Fibroblast of skin of right biceps (primary cell): ENCODE measurements at regions not wholly inside any gene's neighbourhood (a gene's known extent, or its start where the extent isn't known, plus 50 kb on each side); places are given as distances from the start of the nearest gene placed in this dataset.
A peak's percentile ranks its signal among the peaks of the same experiment; 100 is the strongest.
"Not testable (repeated sequence)": the region's sequence is repeated elsewhere in the genome, so short reads cannot be mapped to it uniquely, and the experiment has no call there.

Source experiments
- DNase-seq: peaks from one replicate; pipeline ENCODE4 v3.0.0-alpha.2; 2013

DNA sequence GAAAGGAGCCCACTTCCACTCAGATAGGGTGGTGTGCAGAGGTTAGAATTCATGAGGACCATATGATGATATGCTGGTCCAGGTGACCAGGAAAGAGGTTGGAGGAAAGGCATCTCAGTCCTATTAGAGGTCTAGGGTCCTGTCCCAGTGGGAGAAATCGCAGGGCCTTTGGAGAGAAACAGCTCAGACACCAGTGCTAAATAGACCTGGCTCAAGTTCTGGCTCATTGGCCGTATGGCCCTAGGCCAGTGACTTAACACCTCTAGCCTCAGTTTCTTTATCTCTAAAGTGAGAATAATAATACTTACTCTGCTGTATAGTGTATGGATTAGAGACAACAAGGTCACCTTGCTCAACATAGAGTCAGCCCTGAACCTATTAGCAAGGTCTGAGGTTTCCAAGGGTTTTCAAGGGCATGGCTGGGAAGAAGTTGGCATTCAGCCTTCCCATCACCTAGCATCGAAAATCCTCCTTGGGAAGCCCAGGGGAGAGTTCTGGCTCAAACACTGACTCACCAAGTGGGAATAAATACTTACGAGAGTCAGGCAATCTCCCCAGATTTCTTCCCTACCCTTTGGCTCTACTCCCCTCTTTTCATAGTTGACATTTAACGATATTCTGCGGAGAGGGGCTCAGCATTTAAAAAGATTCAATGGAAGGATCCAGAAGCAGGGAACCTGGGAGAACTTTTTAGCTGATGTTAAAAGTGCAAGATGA, 473.1 kb upstream of the PODXL start:
- no peak for DNase-seq

DNA sequence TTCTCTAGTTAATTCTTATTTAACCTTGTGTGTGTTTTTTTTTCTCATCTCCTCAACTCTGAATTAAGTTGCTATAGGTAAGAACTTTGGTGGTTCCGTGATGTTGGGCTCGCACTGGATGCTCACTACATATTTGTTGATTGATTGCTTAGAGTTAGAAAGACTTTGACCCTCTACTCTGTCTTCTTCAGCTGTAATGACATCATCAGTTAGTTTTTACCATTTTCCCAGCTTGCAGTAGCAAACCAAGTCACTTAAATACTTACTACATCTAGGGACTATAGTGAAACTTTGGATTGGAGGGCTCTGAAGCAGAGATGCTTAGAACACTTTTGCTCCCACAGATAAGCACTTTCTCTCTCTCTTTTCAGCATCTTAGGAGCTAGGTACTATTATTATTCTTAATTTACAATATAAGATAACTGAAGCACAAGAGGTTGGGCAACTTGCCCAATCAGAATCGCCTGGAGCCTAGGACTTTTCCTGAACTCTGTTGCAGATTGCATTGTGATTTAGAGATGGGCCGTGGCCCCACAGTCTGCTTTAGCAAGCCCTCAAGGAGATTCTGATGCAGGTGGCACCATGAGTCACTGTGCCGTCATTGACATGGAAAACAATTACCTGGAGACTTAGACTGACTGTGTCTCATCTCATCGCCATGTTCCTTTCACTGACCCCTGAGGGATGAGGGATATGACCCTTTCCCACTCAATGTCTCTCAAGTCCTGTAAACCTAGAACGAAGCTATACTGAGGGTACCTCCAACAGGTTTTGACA, 471.9 kb upstream of the PODXL start:
- DNase-seq: no peak

DNA sequence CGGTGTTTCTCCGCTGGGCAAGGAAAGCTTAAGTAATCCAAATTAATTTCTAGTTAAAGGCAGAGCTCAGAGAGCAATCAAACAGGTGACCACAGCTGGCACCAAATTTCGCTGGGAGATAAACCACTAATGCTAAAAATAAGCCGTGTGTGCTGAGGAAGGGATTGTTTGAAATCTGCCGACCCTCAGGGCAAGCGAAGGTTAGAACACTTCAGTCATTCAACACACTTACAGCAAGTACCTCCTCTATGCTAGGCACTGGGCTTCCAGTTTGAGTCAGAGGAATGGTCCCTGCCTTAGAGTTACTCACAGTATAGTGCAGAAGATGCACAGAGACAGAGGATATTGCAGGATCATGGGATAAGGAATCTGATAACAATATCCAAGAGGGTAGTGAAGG, 467.9 kb upstream of the PODXL start:
- DNase-seq: no peak

DNA sequence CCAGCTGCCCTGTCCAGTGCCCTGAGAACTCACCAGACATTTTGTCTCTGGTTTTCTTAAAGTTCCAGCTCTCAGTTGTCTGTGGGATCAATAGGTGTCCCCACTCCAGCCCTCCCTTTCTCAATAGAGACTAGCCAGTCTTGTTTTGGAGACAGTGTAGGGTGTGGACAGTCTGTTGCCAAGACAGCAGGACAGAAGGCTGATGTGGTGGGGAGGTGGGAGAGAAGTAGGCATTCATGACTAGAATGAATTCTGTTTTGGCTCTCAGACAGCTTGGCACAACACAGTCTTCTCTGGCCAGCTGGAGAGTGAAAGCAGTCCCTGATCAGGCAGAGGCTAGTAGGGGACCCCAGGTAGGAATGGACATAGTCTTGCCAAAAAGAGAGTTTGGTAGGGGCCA, 467.0 kb upstream of the PODXL start:
- no peak for DNase-seq

DNA sequence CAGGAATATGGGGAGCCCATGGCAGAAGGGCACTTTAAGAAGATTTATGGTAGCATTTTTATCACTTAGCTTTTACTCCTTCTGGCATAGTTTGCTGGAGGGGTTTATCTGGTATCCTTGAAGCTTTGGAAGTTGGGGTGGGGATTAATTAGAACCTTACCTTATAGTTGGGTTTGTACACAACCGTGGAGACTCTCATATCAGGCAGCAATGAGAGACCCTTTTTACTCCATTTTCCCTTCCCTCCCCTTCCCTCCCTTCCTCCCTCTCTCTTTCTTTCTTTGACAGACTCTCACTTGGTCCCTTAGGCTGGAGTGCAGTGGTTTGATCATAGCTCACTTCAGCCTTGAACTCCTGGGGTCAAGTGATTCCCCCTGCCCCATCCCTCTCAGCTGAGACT, 465.8 kb upstream of the PODXL start:
- no peak for DNase-seq

DNA sequence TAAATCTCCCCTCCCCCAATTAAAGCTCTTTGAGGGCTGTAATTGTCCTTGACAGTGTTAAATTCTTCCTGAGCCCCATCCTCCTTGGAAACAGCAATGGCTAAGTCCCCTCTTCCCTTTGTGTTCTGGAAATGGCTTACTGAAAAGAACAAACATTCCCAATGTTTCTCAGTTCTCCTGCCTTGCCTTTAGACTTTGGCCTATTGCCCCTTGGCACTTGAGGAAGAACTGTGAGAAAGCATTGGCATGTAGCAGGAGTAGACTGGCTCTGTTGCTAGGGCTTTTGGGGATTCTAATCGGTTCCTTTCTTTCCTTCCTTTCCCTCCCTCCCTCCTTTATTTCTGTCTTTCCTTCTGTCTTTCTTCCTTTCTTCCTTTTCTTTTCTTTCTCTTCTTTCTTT, 463.3 kb upstream of the PODXL start:
- DNase-seq: no peak

DNA sequence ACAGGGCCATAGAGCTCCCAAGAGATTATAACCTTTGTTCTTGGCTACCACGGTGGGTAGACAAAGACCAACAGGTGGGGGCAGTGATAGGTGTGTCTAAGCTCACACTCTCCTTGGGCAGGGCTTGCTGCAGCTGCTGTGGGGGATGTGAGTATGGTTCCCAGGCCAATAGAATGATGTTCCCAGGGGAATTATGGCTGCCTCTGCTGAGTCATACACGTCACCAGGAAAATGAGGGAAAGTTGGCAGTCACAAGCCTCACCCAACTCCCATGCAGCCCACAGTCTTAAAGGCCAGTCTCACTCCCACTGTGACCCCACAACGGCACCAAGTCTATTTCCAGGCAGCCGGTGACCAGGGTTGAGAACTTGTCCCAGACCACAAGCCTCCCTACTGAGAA, 453.4 kb upstream of the PODXL start:
- peak; percentile 64 for DNase-seq

DNA sequence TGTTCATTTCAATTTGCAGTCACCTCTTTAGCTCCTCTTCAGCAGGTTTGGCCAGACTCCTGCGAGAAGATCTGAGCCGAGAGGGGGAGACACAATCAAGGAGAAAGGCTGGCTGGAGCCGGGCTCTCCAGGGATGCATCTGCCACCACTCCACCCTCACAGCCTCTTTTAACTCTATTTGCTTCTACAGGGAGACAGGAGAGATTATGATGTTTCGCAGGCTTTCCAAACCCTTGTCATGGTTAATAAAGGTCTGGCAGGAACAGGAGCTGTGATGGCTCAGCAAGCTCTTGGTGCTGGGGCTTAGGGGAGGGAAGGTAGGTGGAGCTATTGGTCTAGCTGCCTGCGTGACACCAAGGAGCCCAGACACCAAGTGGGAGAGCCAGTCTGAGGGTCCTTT, 448.1 kb upstream of the PODXL start:
- peak; percentile 65 for DNase-seq

DNA sequence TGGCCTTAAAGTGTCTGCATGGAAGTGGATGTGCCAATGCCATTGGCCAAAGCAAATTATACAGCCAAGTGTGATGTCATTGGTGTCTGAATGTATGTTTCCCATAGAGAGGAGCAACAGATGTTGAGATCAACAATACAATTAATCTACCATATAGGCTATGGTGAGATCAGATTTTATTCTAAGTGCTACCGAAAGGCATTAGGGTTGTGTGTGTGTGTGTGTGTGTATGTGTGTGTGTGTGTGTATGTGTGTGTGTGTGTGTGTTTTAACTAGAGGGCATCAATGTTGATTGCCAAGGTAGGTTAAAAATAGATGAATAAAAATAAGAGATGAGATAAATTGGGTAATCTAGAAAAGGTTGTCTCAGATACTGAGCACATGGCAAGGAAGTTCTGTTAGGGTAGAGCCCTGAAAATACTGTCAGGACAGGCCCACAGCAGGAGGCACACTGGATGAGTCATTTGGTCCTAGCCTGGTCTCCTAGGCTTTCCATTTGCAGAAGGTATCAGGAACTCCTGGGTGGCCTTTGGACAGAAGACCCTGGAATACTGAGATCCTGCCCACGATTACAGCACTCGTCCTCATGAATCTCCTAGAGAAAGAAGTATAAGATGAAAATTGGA, 446.0 kb upstream of the PODXL start:
- peak; percentile 17 for DNase-seq

DNA sequence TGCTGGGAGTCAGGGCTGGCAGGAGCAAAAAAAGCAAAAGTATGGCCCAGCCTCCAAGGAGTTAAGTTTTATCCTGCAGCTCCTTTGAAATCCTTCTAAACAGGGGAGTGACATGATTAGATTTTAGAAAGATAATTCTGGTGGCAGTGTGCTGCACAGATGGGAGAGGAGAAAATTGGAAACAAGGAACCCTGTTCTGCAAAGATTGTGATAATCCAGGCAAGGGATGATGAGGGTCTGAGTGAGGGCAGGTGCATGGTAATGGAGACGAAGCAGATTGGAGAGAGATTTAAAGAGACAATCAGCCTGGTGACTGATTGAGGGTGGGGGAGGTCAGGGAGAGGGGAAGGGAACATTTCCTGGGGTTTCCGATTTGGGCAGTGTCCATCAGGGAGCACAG, 444.7 kb upstream of the PODXL start:
- no peak for DNase-seq

DNA sequence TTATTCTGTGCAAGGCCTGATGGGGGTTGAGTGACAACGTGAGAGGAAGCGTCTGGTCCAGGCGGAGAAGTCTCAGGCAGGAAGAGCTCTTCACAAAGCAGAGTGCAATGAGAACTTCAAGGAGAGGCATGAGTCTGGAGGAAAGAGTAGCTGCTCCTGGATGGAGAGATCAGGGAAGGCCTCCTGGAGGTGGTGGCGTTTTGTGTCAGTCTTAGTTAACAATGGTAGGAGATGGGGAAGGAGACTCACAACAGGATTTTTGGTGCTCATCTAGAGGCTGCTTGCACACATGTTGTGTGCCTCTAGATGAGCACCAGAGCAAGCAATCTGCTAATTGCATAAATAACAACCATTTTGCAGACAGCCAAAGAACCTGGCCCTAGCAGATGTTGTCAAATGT, 442.8 kb upstream of the PODXL start:
- DNase-seq: no peak

DNA sequence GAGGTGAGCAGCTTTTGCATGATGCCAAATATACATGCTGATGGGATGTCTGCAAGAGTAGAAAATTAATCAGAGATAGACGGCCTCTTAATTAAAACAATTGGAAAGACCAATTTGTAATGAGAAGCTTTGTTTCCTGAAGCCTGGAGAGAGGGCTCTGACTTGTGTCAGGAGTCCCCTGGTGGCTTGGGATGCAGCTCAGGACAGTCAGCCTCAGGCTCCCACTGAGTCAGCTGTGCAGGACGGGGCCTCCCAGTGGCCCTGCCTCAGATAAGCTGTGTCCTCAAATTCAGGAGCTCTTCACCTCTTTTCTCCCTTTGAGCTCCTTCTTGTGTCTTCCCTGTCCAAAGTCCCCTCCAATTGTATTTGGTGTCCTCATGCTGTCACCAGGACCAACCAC, 438.9 kb upstream of the PODXL start:
- DNase-seq: no peak

DNA sequence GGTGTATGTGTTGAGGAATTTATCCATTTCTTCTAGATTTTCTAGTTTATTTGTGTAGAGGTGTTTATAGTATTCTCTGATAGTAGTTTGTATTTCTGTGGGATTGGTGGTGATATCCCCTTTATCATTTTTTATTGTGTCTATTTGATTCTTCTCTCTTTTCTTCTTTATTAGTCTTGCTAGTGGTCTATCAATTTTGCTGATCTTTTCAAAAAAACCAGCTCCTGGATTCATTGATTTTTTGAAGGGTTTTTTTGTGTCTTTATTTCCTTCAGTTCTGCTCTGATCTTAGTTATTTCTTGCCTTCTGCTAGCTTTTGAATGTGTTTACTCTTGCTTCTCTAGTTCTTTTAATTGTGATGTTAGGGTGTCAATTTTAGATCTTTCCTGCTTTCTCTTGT, 424.6 kb upstream of the PODXL start:
- not testable (repeated sequence) for DNase-seq

DNA sequence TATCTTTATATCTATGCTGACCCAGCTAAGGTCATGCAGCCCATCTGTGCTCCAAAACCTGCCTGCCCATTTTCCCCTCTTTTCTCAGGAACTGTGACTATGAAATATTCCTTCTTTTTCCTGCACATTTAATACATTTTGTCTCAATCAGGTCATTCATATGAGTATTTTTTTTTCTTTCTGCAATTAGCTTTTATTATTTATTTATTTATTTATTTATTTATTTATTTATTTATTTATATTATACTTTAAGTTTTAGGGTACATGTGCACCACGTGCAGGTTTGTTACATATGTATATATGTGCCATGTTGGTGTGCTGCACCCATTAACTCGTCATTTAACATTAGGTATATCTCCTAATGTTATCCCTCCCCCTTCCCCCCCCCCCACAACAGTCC, 421.7 kb upstream of the PODXL start:
- not testable (repeated sequence) for DNase-seq

DNA sequence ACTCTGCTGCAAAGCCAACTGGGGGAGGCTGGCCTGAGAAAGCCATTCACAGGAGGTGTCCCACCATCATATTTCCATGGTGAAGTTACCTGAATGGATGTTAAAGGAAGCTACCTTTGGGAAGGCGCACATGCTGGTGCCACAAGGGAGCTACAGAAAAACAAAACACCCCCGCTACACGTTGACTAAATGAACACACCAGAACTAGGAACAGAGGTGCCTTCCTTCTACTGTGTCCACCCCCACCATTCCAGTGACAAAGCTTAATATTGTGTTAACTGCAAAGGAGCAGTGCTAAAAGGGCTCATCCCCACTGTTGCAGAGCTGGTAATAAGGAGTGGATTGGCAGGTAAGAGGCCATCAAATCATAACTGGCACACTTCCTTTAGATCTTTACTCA, 420.0 kb upstream of the PODXL start:
- no peak for DNase-seq

DNA sequence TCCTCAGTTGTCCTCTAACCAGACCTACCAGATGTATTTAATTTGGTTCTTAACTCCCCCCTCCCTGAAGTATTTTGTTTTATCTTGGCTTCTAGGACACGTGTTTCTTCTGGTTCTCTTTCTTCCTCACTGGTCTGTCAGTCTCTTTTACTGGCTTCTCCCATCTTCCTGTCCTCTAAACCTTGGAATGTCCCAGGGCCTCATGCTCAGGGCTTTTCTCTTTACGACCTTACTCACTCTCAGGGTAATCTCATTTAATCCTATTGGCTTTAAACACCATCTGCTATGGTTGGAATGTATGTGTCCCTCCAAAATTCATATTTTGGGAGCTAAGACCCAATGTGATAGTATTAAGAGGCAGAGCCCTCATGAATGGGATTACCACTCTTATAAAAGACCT, 418.2 kb upstream of the PODXL start:
- DNase-seq: no peak

DNA sequence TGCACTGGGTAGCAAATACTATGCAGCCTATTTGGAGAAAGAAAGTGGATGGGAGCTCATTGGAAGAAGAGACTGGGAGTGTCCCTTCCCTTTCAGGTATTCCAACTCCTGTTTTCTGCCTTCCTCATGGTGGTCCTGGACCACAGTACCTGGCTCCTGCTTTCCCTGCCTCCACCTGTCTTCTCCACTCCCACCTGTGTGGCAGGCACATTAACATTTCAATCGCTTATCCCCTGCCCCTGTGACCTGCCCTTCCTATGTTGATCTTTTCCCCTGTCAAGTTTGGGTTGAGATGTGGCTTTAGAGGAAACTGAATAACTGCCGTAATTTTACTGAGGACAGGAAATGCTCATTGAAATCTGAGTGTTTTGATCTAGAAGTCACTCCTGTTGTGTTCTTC, 415.8 kb upstream of the PODXL start:
- no peak for DNase-seq

DNA sequence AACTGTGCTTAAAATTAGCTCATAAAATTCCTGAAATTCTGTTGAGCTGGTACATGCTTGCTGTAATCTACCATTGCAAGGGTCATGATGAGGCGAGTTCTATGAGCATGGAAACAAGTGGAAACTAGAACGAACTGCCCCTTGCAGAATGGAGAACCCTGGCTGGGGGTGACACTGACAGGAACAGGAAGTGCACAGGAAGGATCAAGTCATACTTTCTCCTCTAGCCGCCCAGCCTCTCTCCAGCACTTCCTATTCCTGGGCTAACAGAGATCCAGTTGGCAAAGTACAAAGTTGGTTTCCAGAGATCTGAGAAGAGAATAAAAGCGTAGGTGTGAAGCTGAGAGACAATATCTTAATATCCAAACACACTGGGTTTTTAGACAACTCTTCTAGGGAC, 414.2 kb upstream of the PODXL start:
- DNase-seq: no peak

DNA sequence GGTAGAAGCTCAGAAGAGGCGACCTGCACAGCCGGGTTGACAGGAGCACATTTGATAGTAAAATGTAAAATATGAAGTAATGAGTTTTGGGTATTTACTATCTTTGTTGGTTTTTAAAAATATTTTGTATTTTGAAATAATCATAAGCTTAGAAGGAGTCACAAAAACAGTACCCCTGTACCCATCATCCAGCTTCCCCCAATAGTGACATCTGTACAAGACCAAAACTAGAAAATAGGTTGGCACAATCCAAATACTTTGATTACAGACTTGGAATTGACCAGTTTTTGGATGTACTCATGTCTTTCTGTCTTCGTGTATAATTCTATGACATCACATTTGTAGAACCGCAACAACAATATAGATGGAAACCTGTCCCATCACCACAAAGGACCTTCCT, 413.1 kb upstream of the PODXL start:
- no peak for DNase-seq

DNA sequence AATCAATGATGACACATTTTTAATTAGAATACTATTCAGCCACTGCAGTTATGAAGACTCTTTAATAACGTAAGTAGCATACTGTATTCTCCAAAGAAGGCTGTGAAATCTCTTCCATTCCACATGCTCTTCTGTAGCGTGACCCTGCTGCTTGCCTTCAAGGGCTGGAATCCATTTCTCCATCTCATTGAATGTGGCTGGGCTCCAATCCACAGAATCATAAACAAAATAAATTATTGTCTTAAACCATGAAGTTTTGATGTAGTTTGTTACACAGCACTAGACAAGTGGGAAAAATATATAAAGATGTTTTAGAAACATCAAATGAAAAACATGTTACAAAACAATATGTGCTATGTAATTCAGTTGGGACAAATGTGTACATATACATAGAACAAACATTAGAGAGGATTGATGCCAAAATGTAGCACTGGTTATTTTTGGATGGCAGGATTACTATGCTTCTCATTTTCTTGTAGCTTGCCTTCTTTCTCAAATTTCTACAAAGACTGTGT, 410.8 kb upstream of the PODXL start:
- DNase-seq: no peak

DNA sequence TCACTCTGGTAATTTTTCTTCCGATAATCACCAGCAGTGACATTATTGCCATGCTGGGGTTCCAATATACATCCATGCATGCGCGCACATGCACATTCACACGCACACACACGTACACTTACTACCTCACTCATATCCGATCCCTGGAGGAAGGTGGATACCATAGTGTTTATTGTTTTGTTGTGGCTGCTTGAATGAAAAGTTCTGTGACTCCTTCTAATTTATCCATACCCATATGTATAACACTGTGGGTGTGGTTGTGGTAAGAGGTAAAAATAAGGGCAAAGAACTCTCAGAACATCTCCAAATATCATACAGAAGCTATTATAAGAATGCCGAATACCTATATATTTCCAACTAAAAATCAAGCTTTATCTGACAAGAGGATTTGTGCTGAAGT, 407.8 kb upstream of the PODXL start:
- no peak for DNase-seq

DNA sequence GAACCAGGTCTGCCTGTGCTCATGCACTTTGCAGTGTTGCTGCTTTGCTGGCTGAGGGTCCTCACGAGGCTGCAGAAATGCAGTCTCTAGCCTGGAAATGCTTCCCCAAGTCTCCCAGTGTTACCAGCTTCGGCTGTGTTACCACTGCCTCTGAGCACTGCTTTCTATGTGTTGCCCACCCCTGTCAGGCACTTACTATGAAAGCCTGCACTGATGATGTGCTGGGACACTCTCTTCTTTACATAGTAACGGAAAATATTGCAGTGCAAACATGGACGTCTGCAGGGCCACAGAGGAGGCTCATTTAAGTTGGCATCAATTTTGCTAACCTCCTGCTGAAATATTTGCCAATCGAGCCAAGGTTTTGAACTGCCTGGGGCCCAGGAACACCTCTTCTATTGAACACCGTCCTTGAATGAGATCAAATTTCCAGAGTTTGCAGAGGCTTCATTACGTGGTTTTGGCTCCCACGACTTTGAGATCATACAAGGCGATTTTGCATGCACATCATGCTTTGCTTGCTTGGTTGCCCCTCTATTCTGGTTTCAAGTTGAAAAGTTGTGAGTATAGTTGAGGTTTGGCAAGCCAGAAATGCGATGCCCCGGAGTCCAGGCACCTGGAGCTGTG, 404.7 kb upstream of the PODXL start:
- DNase-seq: no peak

DNA sequence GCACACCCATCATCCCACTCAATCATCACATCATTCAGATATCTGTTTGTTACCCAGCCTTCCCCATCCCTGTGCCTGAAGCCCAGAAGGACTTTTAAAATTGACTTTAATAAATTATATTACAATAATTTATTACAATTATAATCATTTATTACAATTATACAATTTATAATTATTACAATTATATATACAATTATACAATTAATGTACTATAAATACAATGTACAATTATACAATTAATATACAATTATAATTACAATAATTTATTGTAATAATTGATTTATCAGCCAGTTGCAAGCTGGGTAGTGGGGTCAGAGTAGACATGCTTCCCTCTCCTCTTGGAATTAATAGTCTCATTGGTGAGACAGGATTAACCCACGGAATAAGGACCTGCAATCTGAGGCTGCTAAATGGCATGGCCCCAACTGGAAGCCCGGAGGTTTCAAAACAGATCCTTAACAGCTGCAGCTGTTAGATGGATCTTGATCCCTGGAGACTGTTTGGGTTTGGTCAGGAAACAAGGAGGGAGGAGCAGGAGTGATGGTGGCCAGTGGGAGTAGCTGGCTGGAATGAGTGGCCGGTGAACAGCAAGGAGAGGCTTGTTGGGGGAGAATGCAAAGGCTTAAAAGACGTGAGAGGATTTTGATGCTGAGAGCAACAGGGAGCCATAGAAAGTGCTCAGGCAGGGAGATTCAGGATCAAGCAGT, 402.8 kb upstream of the PODXL start:
- no peak for DNase-seq
